HG03135 (cell line): ENCODE measurements at regions not wholly inside any gene's neighbourhood (a gene's known extent, or its start where the extent isn't known, plus 50 kb on each side); places are given as distances from the start of the nearest gene placed in this dataset.

Source experiments
- ATAC-seq: cut with Tn5 transposase; IDR thresholded peaks from one replicate; pipeline ENCODE4 v1.9.1; 2021; ENCODE audit warnings: mild to moderate bottlenecking, moderate library complexity; ENCODE audit not compliant: unreplicated experiment

- no peak for ATAC-seq
Measured at GRCh38 chr15:93894438-93895036, 336.8 kb upstream of the MCTP2 start.

GRCh38 chr15:93887151-93887550 lies 344.2 kb upstream of the MCTP2 start:
- ATAC-seq = no peak

GRCh38 chr15:93882779-93883178 lies 348.6 kb upstream of the MCTP2 start:
- ATAC-seq = no peak

- ATAC-seq = no peak
Measured at GRCh38 chr15:93882141-93882540, 349.2 kb upstream of the MCTP2 start.

- no peak for ATAC-seq
Measured at GRCh38 chr15:93881310-93881709, 350.1 kb upstream of the MCTP2 start.

GRCh38 chr15:93880358-93880757 lies 351.0 kb upstream of the MCTP2 start:
- ATAC-seq = no peak

GRCh38 chr15:93870583-93870982 lies 360.8 kb upstream of the MCTP2 start:
- no peak for ATAC-seq

GRCh38 chr15:93866948-93867347 lies 364.4 kb upstream of the MCTP2 start:
- no peak for ATAC-seq

- ATAC-seq = no peak
Measured at GRCh38 chr15:93866476-93866875, 364.9 kb upstream of the MCTP2 start.

GRCh38 chr15:93865586-93865985 lies 365.8 kb upstream of the MCTP2 start:
- ATAC-seq = no peak

GRCh38 chr15:93862791-93863190 lies 368.6 kb upstream of the MCTP2 start:
- no peak for ATAC-seq

- no peak for ATAC-seq
Measured at GRCh38 chr15:93861956-93862741, 369.2 kb upstream of the MCTP2 start.

GRCh38 chr15:93861413-93861812 lies 369.9 kb upstream of the MCTP2 start:
- no peak for ATAC-seq

GRCh38 chr15:93860701-93861100 lies 370.7 kb upstream of the MCTP2 start:
- no peak for ATAC-seq

GRCh38 chr15:93859176-93859575 lies 372.2 kb upstream of the MCTP2 start:
- ATAC-seq = no peak

- ATAC-seq = no peak
Measured at GRCh38 chr15:93855181-93855826, 376.1 kb upstream of the MCTP2 start.

- ATAC-seq = no peak
Measured at GRCh38 chr15:93854088-93854487, 377.3 kb upstream of the MCTP2 start.

GRCh38 chr15:93852761-93853160 lies 378.6 kb upstream of the MCTP2 start:
- ATAC-seq = no peak

- ATAC-seq = no peak
Measured at GRCh38 chr15:93848490-93848889, 382.9 kb upstream of the MCTP2 start.

- ATAC-seq = no peak
Measured at GRCh38 chr15:93848076-93848475, 383.3 kb upstream of the MCTP2 start.

- ATAC-seq = no peak
Measured at GRCh38 chr15:93846148-93846547, 385.2 kb upstream of the MCTP2 start.

- ATAC-seq = no peak
Measured at GRCh38 chr15:93837450-93837849, 393.9 kb upstream of the MCTP2 start.
